SK-N-MC (cell line): ENCODE measurements at regions not wholly inside any gene's neighbourhood (a gene's known extent, or its start where the extent isn't known, plus 50 kb on each side); places are given as distances from the start of the nearest gene placed in this dataset.

Experiments used
- EZH2 ChIP-seq: fragments of 200-600 bp; sonication (generic); IDR thresholded peaks from one replicate; pipeline ENCODE4 v1.6.1; 2017; ENCODE audit warnings: antibody characterized with exemption
- POLR2AphosphoS5 ChIP-seq: IDR thresholded peaks from 2 replicates; pipeline ENCODE4 v1.6.1; 2012; ENCODE audit warnings: mild to moderate bottlenecking, low read depth, low read length, borderline replicate concordance

- TF ChIP-seq POLR2AphosphoS5 (no peak), EZH2 (no peak)
These were observed 362.8 kb upstream of the RPS23 start for GRCh38 chr5:82640916-82641315.
